Endothelial cell of umbilical vein (primary cell): ENCODE measurements at regions not wholly inside any gene's neighbourhood (a gene's known extent, or its start where the extent isn't known, plus 50 kb on each side); places are given as distances from the start of the nearest gene placed in this dataset.

Source experiments
- BruUV-seq: library from RNA; stranded (reverse); fragments of 400-500 nt; replicated peaks from 2 replicates; lab custom pipeline; 2021; lab: Mats Ljungman, UMichigan
- CTCF ChIA-PET: fragments of 300-600, 350-600 bp; sonication (Branson Sonifier 250); formaldehyde crosslinking; loops from one replicate; lab custom pipeline; 2021; ENCODE audit warnings: antibody characterized with exemption, inconsistent platforms; lab: Charles Lee
- POLR2A ChIA-PET: fragments of 300-600, 350-600 bp; sonication (Branson Sonifier 250); formaldehyde crosslinking; loops from one replicate; lab custom pipeline; 2021; ENCODE audit warnings: antibody characterized with exemption, inconsistent platforms; lab: Charles Lee
- DNase-seq: peaks from one replicate; pipeline ENCODE4 v3.0.0-alpha.2; 2011; ENCODE audit warnings: low read depth, low spot score
- FAIRE-seq: peaks from 2 replicates; lab custom pipeline; 2011; peaks lifted over from hg19 to GRCh38; lab: Jason Lieb, UNC
- H2AFZ ChIP-seq: 2 replicates; pipeline ENCODE4 v1.6.0; 2012; ENCODE audit warnings: low read depth, low read length, control low read depth, inconsistent platforms
- H3K27ac ChIP-seq: 2 replicates; pipeline ENCODE4 v1.5.1; 2011; ENCODE audit warnings: low read depth, mild to moderate bottlenecking, control low read depth, low read length, moderate library complexity; ENCODE audit not compliant: insufficient read depth
- H3K27me3 ChIP-seq, 2 experiments: 2 replicates each; pipeline versions ENCODE4 v1.6.0 to v1.6.1; 2011; ENCODE audit warnings: low read length in 2 of 2, mixed read lengths in 1 of 2; ENCODE audit not compliant: control insufficient read depth in 2 of 2, insufficient read depth in 2 of 2
- H3K36me3 ChIP-seq, 2 experiments: 2 replicates in 1 of 2; 3 replicates in 1 of 2; pipeline ENCODE4 v1.5.1; 2011; ENCODE audit warnings: low read length in 2 of 2, mild to moderate bottlenecking in 1 of 2, moderate library complexity in 1 of 2; ENCODE audit not compliant: control insufficient read depth in 2 of 2, insufficient read depth in 2 of 2; ENCODE audit errors: extremely low read depth in 1 of 2
- H3K4me1 ChIP-seq: 3 replicates; pipeline ENCODE4 v1.5.1; 2011; ENCODE audit warnings: mild to moderate bottlenecking, low read length; ENCODE audit not compliant: control insufficient read depth, insufficient read depth; ENCODE audit errors: extremely low read depth
- H3K4me2 ChIP-seq: 2 replicates; pipeline ENCODE4 v1.6.1; 2011; ENCODE audit warnings: low read length, control low read depth, mixed read lengths; ENCODE audit not compliant: insufficient read depth
- H3K4me3 ChIP-seq, 3 experiments: fragments of 200-600 bp in 1 of 3; sonication (generic), shearing (Covaris generic) in 1 of 3; replicated peaks in 1 of 3; 2 replicates each; pipeline ENCODE4 v1.5.1; 2011 to 2016; ENCODE audit warnings: control low read depth in 3 of 3, low read length in 3 of 3, mild to moderate bottlenecking in 2 of 3, inconsistent platforms in 1 of 3, low read depth in 1 of 3, moderate library complexity in 1 of 3; ENCODE audit not compliant: insufficient read depth in 1 of 3
- H3K79me2 ChIP-seq: 2 replicates; pipeline ENCODE4 v1.6.0; 2012; ENCODE audit warnings: low read length, inconsistent platforms; ENCODE audit not compliant: control insufficient read depth, insufficient read depth
- H3K9ac ChIP-seq: replicated peaks from 2 replicates; pipeline ENCODE3; 2011; ENCODE audit warnings: low read length, control low read depth; ENCODE audit not compliant: insufficient read depth; ENCODE audit errors: extremely low read depth
- H3K9me1 ChIP-seq: replicated peaks from 3 replicates; pipeline ENCODE4 v1.6.0; 2011; ENCODE audit warnings: mild to moderate bottlenecking, low read length; ENCODE audit not compliant: control insufficient read depth, insufficient read depth; ENCODE audit errors: extremely low read depth
- H3K9me3 ChIP-seq: replicated peaks from 2 replicates; pipeline ENCODE4 v1.5.1; 2012; ENCODE audit warnings: low read length, inconsistent platforms; ENCODE audit not compliant: control insufficient read depth, insufficient read depth
- H4K20me1 ChIP-seq: replicated peaks from 2 replicates; pipeline ENCODE3; 2011; ENCODE audit warnings: mild to moderate bottlenecking, low read length; ENCODE audit not compliant: control insufficient read depth, insufficient read depth; ENCODE audit errors: extremely low read depth
- EZH2 ChIP-seq: IDR thresholded peaks from 2 replicates; pipeline ENCODE4 v1.6.1; 2012; ENCODE audit warnings: borderline replicate concordance, low read depth, mild to moderate bottlenecking, moderate library complexity, low read length, inconsistent platforms; ENCODE audit not compliant: severe bottlenecking
- FOS ChIP-seq: IDR thresholded peaks from 2 replicates; pipeline ENCODE4 v1.6.1; 2011; ENCODE audit warnings: mild to moderate bottlenecking, low read length, moderate library complexity, borderline replicate concordance; ENCODE audit not compliant: insufficient read depth
- GATA2 ChIP-seq: IDR thresholded peaks from 2 replicates; pipeline ENCODE4 v1.7.0; 2011; ENCODE audit warnings: low read depth, mild to moderate bottlenecking, moderate library complexity, mixed read lengths, low read length; ENCODE audit not compliant: insufficient read length, insufficient read depth
- JUN ChIP-seq: IDR thresholded peaks from 2 replicates; pipeline ENCODE4 v1.6.1; 2011; ENCODE audit warnings: borderline replicate concordance, low read depth; ENCODE audit not compliant: insufficient read length, insufficient read depth
- MYC ChIP-seq: IDR thresholded peaks from one replicate; pipeline ENCODE4 v1.6.1; 2011; ENCODE audit warnings: mild to moderate bottlenecking, low read depth, low read length
- POLR2A ChIP-seq: IDR thresholded peaks from 2 replicates; pipeline ENCODE4 v1.6.1; 2012; ENCODE audit warnings: low read depth, mild to moderate bottlenecking, control low read depth, low read length
- POLR2AphosphoS5 ChIP-seq: IDR thresholded peaks from 2 replicates; pipeline ENCODE4 v1.6.1; 2012; ENCODE audit warnings: low read depth, mild to moderate bottlenecking, control low read depth, low read length, moderate library complexity; ENCODE audit not compliant: insufficient read depth
- dilution Hi-C: fragments of 300-500 bp; cut with MboI; formaldehyde crosslinking; loops from one replicate; pipeline ENCODE4 v1.15.0; 2019; ENCODE audit warnings: low sequenced_read_pairs; ENCODE audit not compliant: extremely low pct_ligation_motif_present
- intact Hi-C: fragments of 100-400 bp; cut with micrococcal nuclease; formaldehyde crosslinking; loops from one replicate; pipeline ENCODE4 v1.10.0; 2022
- TF ChIP-seq, protein P1 (sequence below), 2 donors: IDR thresholded peaks; 1 replicate in 1 of 2; 2 replicates in 1 of 2; pipeline ENCODE4 v1.5.1; 2011; ENCODE audit warnings: low read length in 2 of 2, mild to moderate bottlenecking in 2 of 2, moderate library complexity in 2 of 2, control low read depth in 1 of 2, inconsistent platforms in 1 of 2, low read depth in 1 of 2; ENCODE audit not compliant: insufficient read depth in 1 of 2; ENCODE audit errors: extremely low read depth in 1 of 2
- TF ChIP-seq, protein P2 (sequence below): IDR thresholded peaks from 2 replicates; pipeline ENCODE4 v1.6.1; 2011; ENCODE audit not compliant: insufficient read depth, insufficient read length

- FAIRE-seq: no peak
- no peaks in the 10 kb centered on the region for H3K9me1 ChIP-seq
- CTCF ChIA-PET: interaction anchor here (0.8 kb wide), 1 partner anchor 31 kb away, joined by 3 read pairs; no protein-coding TSS in a partner anchor
Measured at GRCh38 chr1:244106837-244107493, 55.9 kb downstream of the ZBTB18 start.

GRCh38 chr1:244111027-244111426, 59.9 kb downstream of the ZBTB18 start:
- no peaks in the 10 kb centered on the region for H3K4me1 ChIP-seq
- no peak overlapping the region for H3K4me3 ChIP-seq
- no peaks in the 10 kb centered on the region for H3K27me3 ChIP-seq
- no peak overlapping the region for H3K4me2 ChIP-seq
- no peak overlapping the region for H2AFZ ChIP-seq
- H3K27ac ChIP-seq: no peak overlapping the region
- H3K79me2 ChIP-seq: no peaks in the 10 kb centered on the region
- BruUV-seq: no TSS peak
- no peak for DNase-seq
- intact Hi-C loops (no loop called here), dilution Hi-C loops (no loop called here)
- H3K9ac ChIP-seq: no peak overlapping the region
- CTCF ChIA-PET: no interaction called here
- TF ChIP-seq, protein P1, sequence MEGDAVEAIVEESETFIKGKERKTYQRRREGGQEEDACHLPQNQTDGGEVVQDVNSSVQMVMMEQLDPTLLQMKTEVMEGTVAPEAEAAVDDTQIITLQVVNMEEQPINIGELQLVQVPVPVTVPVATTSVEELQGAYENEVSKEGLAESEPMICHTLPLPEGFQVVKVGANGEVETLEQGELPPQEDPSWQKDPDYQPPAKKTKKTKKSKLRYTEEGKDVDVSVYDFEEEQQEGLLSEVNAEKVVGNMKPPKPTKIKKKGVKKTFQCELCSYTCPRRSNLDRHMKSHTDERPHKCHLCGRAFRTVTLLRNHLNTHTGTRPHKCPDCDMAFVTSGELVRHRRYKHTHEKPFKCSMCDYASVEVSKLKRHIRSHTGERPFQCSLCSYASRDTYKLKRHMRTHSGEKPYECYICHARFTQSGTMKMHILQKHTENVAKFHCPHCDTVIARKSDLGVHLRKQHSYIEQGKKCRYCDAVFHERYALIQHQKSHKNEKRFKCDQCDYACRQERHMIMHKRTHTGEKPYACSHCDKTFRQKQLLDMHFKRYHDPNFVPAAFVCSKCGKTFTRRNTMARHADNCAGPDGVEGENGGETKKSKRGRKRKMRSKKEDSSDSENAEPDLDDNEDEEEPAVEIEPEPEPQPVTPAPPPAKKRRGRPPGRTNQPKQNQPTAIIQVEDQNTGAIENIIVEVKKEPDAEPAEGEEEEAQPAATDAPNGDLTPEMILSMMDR (IDR thresholded peaks at IDR 0.05; ENCODE audit: extremely low read depth in 1 of 2, insufficient read depth in 1 of 2, low read depth in 1 of 2, low read length in 2 of 2): no peak
- TF ChIP-seq GATA2: no peak
- no peak for TF ChIP-seq POLR2A
- TF ChIP-seq JUN: no peak
- TF ChIP-seq, protein P2, sequence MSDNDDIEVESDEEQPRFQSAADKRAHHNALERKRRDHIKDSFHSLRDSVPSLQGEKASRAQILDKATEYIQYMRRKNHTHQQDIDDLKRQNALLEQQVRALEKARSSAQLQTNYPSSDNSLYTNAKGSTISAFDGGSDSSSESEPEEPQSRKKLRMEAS: no peak
- TF ChIP-seq POLR2AphosphoS5: no peak
- TF ChIP-seq MYC: no peak
- no peak for TF ChIP-seq EZH2
- TF ChIP-seq FOS: no peak
- no peaks in the 10 kb centered on the region for H4K20me1 ChIP-seq
- H3K36me3 ChIP-seq: no peaks in the 10 kb centered on the region
- FAIRE-seq: no peak
- POLR2A ChIA-PET: no interaction called here
- H3K9me1 ChIP-seq: no peaks in the 10 kb centered on the region
- H3K9me3 ChIP-seq: no peaks in the 10 kb centered on the region

More at GRCh38 chr1:244106837-244107493, 55.9 kb downstream of the ZBTB18 start:
- no peak for TF ChIP-seq GATA2
- no peak for TF ChIP-seq JUN
- TF ChIP-seq, protein P2: no peak
- H3K4me1 ChIP-seq: no peaks in the 10 kb centered on the region
- no peak overlapping the region for H2AFZ ChIP-seq
- no peak overlapping the region for H3K27ac ChIP-seq
- H3K9me3 ChIP-seq: no peaks in the 10 kb centered on the region
- BruUV-seq: no TSS peak
- H3K4me3 ChIP-seq: no peak overlapping the region
- H3K9ac ChIP-seq: no peak overlapping the region
- H3K79me2 ChIP-seq: no peaks in the 10 kb centered on the region
- POLR2A ChIA-PET: no interaction called here
- DNase-seq: no peak
- peaks cover 0 to 5% of the 10 kb centered on the region in 2 experiments for H3K27me3 ChIP-seq
- no peaks in the 10 kb centered on the region for H4K20me1 ChIP-seq
- dilution Hi-C loops (no loop called here), intact Hi-C loops (no loop called here)
- H3K36me3 ChIP-seq: no peaks in the 10 kb centered on the region
- H3K4me2 ChIP-seq: no peak overlapping the region
